ENCODE measurements at regions not wholly inside any gene's neighbourhood (a gene's known extent, or its start where the extent isn't known, plus 50 kb on each side); places are given as distances from the start of the nearest gene placed in this dataset.

- TF ChIP-seq CTCF (IDR thresholded peaks at IDR 0.05), result no peak
- DNase-seq, result no peak
- Histone ChIP-seq H3K9me3 (no peaks in the 10 kb centered on the region), H3K4me3 (no peak overlapping the region), H3K36me3 (no peaks in the 10 kb centered on the region), H3K9ac (ENCODE audit: low read depth in 2 of 2, low read length in 2 of 2) (no peak overlapping the region), H3K27me3 (no peaks in the 10 kb centered on the region), H3K27ac (no peak overlapping the region), H3K4me1 (no peaks in the 10 kb centered on the region)
- intact Hi-C loops (cut with DNase I), result loop anchor here (5.0 kb wide), 2 partner anchors 182 to 298 kb away; no protein-coding TSS in a partner anchor
Observed at GRCh38 chr9:89915187-89915586, 310.4 kb downstream of the GADD45G start.

GRCh38 chr9:89916001-89916597 is 311.3 kb downstream of the GADD45G start:
- no peak overlapping the region for H3K27ac ChIP-seq
- TF ChIP-seq CTCF (IDR thresholded peaks at IDR 0.05), result no peak
- H3K9me3 ChIP-seq, result no peaks in the 10 kb centered on the region
- H3K27me3 ChIP-seq, result no peaks in the 10 kb centered on the region
- H3K4me3 ChIP-seq, result no peak overlapping the region
- no peaks in the 10 kb centered on the region for H3K36me3 ChIP-seq
- intact Hi-C loops (cut with DNase I), result loop anchor here (5.0 kb wide), 2 partner anchors 181 to 299 kb away; no protein-coding TSS in a partner anchor
- H3K4me1 ChIP-seq, result no peaks in the 10 kb centered on the region
- no peak overlapping the region for H3K9ac ChIP-seq (ENCODE audit: low read depth in 2 of 2, low read length in 2 of 2)
- no peak for DNase-seq

- no peak for DNase-seq
- H3K9ac ChIP-seq (ENCODE audit: low read depth in 2 of 2, low read length in 2 of 2), result no peak overlapping the region
- H3K36me3 ChIP-seq, result no peaks in the 10 kb centered on the region
- H3K9me3 ChIP-seq, result no peaks in the 10 kb centered on the region
- no peak for TF ChIP-seq CTCF (IDR thresholded peaks at IDR 0.05)
- no peaks in the 10 kb centered on the region for H3K27me3 ChIP-seq
- H3K27ac ChIP-seq, result no peak overlapping the region
- no peaks in the 10 kb centered on the region for H3K4me1 ChIP-seq
- H3K4me3 ChIP-seq, result no peak overlapping the region
- intact Hi-C loops (cut with DNase I), result loop anchor here (5.0 kb wide), 2 partner anchors 179 to 301 kb away; no protein-coding TSS in a partner anchor
Observed at GRCh38 chr9:89917861-89918260, 313.0 kb downstream of the GADD45G start.

DNA sequence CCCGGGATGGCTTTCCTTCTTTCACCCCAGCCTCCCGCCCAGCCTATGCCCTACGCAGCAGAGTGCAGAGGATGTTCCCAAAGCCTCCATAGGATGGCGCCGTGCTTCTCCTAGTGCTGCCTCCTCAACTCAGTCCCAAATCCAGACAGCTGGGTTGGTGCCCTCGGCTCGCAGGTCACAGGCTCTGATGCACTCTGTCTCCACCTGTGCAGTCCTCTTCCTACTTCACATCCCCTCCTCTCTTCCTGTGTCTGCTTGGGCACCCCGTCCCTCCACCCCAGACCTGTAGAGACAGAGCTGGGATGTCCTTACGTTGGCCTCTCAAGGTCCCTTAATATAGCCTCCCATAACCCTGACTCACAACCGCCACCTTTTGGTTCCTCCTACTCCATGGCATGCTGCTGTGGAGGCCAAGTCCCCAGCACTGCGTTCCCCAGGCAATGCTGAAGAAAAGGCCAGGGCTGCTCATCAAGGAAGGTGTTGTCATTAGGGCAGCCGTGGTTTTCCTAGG is 314.4 kb downstream of the GADD45G start:
- Histone ChIP-seq H3K9me3 (no peaks in the 10 kb centered on the region), H3K9ac (ENCODE audit: low read depth in 2 of 2, low read length in 2 of 2) (no peak overlapping the region), H3K4me3 (no peak overlapping the region), H3K4me1 (no peaks in the 10 kb centered on the region), H3K36me3 (no peaks in the 10 kb centered on the region), H3K27ac (no peak overlapping the region), H3K27me3 (no peaks in the 10 kb centered on the region)
- intact Hi-C loops (cut with DNase I), result loop anchor here (5.0 kb wide), 2 partner anchors 178 to 302 kb away; no protein-coding TSS in a partner anchor
- peak; percentile 67 for DNase-seq
- TF ChIP-seq CTCF (IDR thresholded peaks at IDR 0.05), result no peak

- no peak overlapping the region for H3K9ac ChIP-seq (ENCODE audit: low read depth in 2 of 2, low read length in 2 of 2)
- TF ChIP-seq CTCF (IDR thresholded peaks at IDR 0.05), result no peak
- no peaks in the 10 kb centered on the region for H3K4me1 ChIP-seq
- no peak for DNase-seq
- H3K9me3 ChIP-seq, result no peaks in the 10 kb centered on the region
- no peaks in the 10 kb centered on the region for H3K36me3 ChIP-seq
- no peaks in the 10 kb centered on the region for H3K27me3 ChIP-seq
- H3K27ac ChIP-seq, result no peak overlapping the region
- intact Hi-C loops (cut with DNase I), result loop anchor here (5.0 kb wide), 1 partner anchor 318 kb away; no protein-coding TSS in a partner anchor
- no peak overlapping the region for H3K4me3 ChIP-seq
Observed at GRCh38 chr9:89920131-89920530, 315.3 kb downstream of the GADD45G start.

Measured in colonic mucosa (tissue), 4 donors.